ENCODE measurements at regions not wholly inside any gene's neighbourhood (a gene's known extent, or its start where the extent isn't known, plus 50 kb on each side); places are given as distances from the start of the nearest gene placed in this dataset.

DNA sequence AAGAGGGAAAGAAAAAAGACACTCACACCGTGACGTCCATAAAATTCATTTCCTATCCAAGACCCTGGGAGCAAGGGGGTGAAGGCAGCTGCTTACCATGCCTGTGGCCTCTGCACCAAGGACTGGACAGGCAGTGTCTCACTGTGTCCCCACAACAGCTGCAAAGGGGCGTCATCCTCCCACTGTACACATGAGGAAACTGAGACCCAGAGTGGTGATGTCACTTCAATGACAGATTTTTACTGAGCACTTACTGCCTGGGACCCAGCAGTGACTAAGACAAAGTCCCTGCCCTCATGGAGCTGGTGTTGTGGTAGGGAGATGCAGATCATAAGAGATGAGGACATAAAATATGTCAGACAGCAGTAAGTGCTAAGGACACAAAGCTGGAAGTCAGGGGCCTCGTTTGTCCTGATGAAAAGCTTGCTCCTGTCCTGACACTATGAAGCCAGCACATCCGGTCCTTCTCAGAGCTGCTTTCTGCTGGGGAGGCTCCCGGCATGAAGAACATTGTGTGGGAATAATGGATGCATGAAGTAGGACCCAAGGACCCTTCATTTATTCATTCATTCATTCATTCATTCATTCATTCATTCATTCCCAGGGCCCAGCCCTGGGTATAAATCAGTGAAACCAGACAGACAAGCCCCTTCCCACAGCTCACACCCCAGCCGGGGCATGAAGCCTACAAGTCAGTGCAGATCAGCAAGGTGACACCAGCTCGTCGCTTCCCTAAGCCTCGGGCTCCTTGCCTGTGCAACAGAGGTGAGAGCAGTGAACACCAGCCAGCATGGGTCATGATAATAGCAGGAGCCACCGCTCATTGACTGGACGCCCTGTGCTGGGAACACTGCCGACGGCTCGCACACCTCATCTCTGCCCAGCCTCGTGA, 473.7 kb downstream of the MATN1 start:
- Histone ChIP-seq H3F3A (ENCODE audit: insufficient read depth, low read length, poor library complexity, severe bottlenecking) (no peaks in the 10 kb centered on the region), H3K27me3 (ENCODE audit: insufficient read depth, low read depth, low read length) (no peaks in the 10 kb centered on the region), H3K9me2 (ENCODE audit: insufficient read depth, low read length) (no peaks in the 10 kb centered on the region), H3K36me3 (ENCODE audit: insufficient read depth, low read length) (no peaks in the 10 kb centered on the region), H3K9me3 (ENCODE audit: low read length) (no peaks in the 10 kb centered on the region), H3K79me2 (replicated peaks; ENCODE audit: insufficient read depth, low read length) (no peaks in the 10 kb centered on the region), H3K9ac (ENCODE audit: low read length) (no peak overlapping the region), H2AFZ (ENCODE audit: low read depth, low read length) (no peak overlapping the region), H3K27ac (ENCODE audit: low read length) (no peak overlapping the region), H3K4me3 (ENCODE audit: low read length) (no peak overlapping the region), H3K4me2 (ENCODE audit: low read length) (no peak overlapping the region), H4K20me1 (ENCODE audit: insufficient read depth) (no peaks in the 10 kb centered on the region)
- TF ChIP-seq, protein P1, sequence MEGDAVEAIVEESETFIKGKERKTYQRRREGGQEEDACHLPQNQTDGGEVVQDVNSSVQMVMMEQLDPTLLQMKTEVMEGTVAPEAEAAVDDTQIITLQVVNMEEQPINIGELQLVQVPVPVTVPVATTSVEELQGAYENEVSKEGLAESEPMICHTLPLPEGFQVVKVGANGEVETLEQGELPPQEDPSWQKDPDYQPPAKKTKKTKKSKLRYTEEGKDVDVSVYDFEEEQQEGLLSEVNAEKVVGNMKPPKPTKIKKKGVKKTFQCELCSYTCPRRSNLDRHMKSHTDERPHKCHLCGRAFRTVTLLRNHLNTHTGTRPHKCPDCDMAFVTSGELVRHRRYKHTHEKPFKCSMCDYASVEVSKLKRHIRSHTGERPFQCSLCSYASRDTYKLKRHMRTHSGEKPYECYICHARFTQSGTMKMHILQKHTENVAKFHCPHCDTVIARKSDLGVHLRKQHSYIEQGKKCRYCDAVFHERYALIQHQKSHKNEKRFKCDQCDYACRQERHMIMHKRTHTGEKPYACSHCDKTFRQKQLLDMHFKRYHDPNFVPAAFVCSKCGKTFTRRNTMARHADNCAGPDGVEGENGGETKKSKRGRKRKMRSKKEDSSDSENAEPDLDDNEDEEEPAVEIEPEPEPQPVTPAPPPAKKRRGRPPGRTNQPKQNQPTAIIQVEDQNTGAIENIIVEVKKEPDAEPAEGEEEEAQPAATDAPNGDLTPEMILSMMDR (IDR thresholded peaks at IDR 0.05; ENCODE audit: poor library complexity, severe bottlenecking) = no peak
- TF ChIP-seq EZH2 (IDR thresholded peaks at IDR 0.05; ENCODE audit: borderline replicate concordance, insufficient read depth, low read length, poor library complexity, severe bottlenecking) = no peak
- TF ChIP-seq POLR2AphosphoS5 (IDR thresholded peaks at IDR 0.05) = no peak
- no peak for TF ChIP-seq SMC3 (conservative IDR thresholded peaks at IDR 0.05; ENCODE audit: poor library complexity)
- no peak for TF ChIP-seq RAD21 (conservative IDR thresholded peaks at IDR 0.05)
- TF ChIP-seq EP300 (conservative IDR thresholded peaks at IDR 0.05; ENCODE audit: poor library complexity, severe bottlenecking) = no peak

DNA sequence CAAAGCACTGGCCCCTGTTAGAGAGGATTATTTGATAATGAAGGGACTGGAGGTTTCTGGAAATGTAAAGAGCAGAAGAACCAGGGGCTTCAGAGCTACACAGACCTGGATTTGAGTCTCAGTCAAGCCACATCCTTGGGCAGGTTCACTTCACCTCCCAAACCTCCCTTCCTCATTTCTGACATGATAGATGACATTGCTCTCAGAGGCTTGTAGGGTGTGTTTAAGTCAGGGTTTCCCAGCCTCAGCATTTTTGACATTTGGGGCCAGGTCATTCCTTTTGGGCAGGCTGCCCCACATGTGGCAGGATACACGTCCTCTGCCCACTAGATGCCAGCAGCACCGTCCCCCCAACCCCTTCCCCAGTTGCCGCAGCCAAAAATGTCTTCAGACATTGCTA, 474.6 kb downstream of the MATN1 start:
- no peaks in the 10 kb centered on the region for H3K9me3 ChIP-seq (ENCODE audit: low read length)
- no peaks in the 10 kb centered on the region for H3F3A ChIP-seq (ENCODE audit: insufficient read depth, low read length, poor library complexity, severe bottlenecking)
- TF ChIP-seq EZH2 (IDR thresholded peaks at IDR 0.05; ENCODE audit: borderline replicate concordance, insufficient read depth, low read length, poor library complexity, severe bottlenecking) = no peak
- TF ChIP-seq EP300 (conservative IDR thresholded peaks at IDR 0.05; ENCODE audit: poor library complexity, severe bottlenecking) = no peak
- no peak for TF ChIP-seq RAD21 (conservative IDR thresholded peaks at IDR 0.05)
- TF ChIP-seq MXI1 (conservative IDR thresholded peaks at IDR 0.05; ENCODE audit: poor library complexity, severe bottlenecking) = no peak
- no peak for TF ChIP-seq TAF1 (IDR thresholded peaks at IDR 0.05; ENCODE audit: low read depth)
- TF ChIP-seq, protein P2, sequence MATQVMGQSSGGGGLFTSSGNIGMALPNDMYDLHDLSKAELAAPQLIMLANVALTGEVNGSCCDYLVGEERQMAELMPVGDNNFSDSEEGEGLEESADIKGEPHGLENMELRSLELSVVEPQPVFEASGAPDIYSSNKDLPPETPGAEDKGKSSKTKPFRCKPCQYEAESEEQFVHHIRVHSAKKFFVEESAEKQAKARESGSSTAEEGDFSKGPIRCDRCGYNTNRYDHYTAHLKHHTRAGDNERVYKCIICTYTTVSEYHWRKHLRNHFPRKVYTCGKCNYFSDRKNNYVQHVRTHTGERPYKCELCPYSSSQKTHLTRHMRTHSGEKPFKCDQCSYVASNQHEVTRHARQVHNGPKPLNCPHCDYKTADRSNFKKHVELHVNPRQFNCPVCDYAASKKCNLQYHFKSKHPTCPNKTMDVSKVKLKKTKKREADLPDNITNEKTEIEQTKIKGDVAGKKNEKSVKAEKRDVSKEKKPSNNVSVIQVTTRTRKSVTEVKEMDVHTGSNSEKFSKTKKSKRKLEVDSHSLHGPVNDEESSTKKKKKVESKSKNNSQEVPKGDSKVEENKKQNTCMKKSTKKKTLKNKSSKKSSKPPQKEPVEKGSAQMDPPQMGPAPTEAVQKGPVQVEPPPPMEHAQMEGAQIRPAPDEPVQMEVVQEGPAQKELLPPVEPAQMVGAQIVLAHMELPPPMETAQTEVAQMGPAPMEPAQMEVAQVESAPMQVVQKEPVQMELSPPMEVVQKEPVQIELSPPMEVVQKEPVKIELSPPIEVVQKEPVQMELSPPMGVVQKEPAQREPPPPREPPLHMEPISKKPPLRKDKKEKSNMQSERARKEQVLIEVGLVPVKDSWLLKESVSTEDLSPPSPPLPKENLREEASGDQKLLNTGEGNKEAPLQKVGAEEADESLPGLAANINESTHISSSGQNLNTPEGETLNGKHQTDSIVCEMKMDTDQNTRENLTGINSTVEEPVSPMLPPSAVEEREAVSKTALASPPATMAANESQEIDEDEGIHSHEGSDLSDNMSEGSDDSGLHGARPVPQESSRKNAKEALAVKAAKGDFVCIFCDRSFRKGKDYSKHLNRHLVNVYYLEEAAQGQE (IDR thresholded peaks at IDR 0.05; ENCODE audit: borderline replicate concordance) = no peak
- no peak for TF ChIP-seq SMC3 (conservative IDR thresholded peaks at IDR 0.05; ENCODE audit: poor library complexity)
- no peak for TF ChIP-seq POLR2AphosphoS5 (IDR thresholded peaks at IDR 0.05)
- TF ChIP-seq, protein P1 (IDR thresholded peaks at IDR 0.05; ENCODE audit: poor library complexity, severe bottlenecking) = no peak
- H3K4me3 ChIP-seq (ENCODE audit: low read length) = no peak overlapping the region
- H4K20me1 ChIP-seq (ENCODE audit: insufficient read depth) = no peaks in the 10 kb centered on the region
- no peak overlapping the region for H2AFZ ChIP-seq (ENCODE audit: low read depth, low read length)
- no peaks in the 10 kb centered on the region for H3K9me2 ChIP-seq (ENCODE audit: insufficient read depth, low read length)
- no peak overlapping the region for H3K4me2 ChIP-seq (ENCODE audit: low read length)
- H3K9ac ChIP-seq (ENCODE audit: low read length) = no peak overlapping the region
- H3K36me3 ChIP-seq (ENCODE audit: insufficient read depth, low read length) = no peaks in the 10 kb centered on the region
- H3K27me3 ChIP-seq (ENCODE audit: insufficient read depth, low read depth, low read length) = no peaks in the 10 kb centered on the region
- H3K79me2 ChIP-seq (replicated peaks; ENCODE audit: insufficient read depth, low read length) = no peaks in the 10 kb centered on the region
- H3K27ac ChIP-seq (ENCODE audit: low read length) = no peak overlapping the region

Data from neural cell (in vitro differentiated cells).